COLO668 (cell line): ENCODE measurements at regions not wholly inside any gene's neighbourhood (a gene's known extent, or its start where the extent isn't known, plus 50 kb on each side); places are given as distances from the start of the nearest gene placed in this dataset.

Experiments
- DNase-seq: peaks from one replicate; lab custom pipeline; 2025; ENCODE audit not compliant: unreplicated experiment; lab: John Stamatoyannopoulos, UW

DNA sequence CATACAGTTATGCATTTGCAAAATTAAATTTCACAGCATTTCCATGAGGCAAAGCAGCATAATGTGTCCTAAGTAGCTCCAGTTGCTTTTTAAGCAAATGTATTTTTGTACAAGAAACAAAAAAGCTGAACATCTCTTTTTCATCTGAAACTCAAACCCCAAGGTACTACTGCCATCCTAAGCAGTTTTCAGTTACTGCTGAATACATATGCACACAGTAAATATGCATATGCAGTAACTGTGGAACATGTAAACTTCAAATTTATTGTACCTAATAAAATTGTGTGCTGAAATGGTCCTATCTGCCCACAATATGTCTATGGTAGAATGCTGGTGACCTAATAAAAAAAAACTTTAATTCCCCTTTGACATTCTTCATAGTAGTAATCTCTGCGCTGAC, 458.6 kb upstream of the INTU start:
- DNase-seq, result no peak

DNA sequence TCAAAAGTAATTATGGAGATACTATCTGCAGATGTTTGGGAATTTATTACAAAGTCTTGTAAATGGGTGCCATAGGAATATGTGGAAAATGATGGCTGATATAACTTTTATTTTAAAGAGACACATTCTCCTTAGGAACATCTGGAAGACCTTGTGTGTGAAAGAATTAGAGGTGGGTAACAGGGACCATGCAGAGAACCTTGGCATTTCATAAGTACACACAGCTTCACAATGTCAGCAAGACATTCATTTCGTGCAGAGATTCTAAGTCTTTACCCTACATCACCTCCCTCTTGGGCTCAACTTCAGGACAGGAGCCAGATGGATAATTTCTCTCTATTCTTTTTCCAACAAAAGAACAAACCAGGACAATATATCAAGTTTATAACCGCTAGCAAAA, 458.1 kb upstream of the INTU start:
- no peak for DNase-seq

DNA sequence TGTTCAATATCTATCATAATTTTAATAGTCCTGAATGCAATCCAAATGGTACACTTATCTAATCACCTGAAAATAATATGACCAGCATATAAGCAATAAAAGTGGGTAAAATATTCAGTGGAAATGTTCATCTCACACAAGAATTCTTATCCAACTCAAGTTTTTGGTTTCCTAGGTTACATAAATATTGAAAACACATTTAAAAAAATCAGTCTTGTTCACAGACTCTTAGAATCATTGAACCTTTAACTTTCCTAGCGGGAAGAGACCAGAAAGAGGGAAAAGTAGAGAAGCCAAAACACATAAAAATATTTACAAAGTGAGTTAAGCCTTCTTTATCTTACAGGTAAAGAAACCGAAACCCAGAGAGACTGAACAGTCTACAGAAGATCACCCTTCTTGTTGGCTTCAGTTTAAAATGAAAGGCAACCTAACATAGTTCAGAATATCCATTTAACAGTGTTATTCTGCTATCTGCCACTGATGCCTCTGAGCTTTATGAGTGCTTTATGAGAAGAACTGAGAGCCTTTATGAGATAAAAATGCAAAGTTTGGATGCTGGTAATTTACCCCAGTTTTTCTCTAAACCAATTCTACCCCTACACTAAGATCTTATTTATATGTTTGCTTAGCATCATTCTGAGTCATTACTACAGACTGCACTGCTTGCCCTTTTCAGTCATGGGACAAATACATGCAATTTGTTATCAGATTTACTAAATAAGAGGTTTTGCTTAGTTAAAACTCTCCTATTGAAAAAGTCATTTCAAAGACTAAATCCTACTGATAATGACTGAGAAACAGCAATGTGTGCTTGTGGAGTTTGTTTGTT, 453.3 kb upstream of the INTU start:
- DNase-seq, result no peak

DNA sequence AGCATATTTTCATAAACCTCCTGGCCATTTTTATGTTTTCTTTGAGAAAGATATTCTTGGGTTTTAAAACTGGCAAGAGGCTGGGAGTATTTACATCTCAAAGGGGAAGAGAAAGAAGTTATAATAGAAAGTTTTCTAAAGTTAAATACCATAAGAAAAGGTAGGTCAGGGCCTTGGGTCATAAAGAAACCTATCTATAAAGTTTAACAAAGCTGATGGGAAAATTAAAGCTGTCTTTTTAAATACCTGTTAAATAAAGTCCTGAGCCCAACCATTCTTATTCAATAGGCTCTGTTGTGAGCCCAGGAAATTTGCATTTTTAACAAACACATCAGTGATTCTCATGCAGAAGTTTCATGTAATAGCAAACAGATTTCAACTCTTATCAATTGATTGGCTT, 451.8 kb upstream of the INTU start:
- DNase-seq, result no peak

DNA sequence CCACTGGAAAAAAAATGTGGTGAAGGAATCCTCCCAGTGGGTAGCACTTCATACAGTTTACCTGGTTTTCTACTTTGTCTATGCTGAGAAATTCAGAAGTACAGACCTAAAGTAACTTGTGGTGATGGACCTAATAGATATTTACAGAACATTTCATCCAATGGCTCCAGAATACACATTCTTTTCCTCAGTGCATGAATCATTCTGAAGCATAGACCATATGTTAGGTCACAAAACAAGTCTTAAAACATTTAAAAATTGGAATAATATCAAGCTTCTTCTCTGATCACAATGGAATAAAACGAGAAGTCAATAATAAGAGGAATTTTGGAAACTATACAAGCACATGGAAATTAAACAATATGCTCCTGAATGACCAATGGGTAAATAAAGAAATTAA, 450.1 kb upstream of the INTU start:
- no peak for DNase-seq

DNA sequence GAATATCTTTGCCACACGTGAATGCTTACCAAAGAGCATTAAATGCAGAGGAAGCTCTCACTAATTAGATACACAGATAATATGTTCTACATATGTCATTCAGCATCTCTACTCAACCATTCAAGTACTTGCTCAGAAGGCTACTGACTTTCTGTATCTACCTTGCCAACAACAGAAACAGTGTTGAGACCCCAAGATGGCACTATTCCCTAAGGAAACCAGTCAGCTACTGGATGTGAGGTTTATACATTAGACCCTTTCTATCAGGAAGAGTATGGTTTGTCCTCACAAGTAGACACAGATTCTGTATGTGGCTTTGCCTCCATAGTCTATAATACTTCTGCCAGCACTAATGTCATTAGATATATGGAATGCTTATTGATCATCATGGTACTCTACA, 443.9 kb upstream of the INTU start:
- DNase-seq, result no peak

DNA sequence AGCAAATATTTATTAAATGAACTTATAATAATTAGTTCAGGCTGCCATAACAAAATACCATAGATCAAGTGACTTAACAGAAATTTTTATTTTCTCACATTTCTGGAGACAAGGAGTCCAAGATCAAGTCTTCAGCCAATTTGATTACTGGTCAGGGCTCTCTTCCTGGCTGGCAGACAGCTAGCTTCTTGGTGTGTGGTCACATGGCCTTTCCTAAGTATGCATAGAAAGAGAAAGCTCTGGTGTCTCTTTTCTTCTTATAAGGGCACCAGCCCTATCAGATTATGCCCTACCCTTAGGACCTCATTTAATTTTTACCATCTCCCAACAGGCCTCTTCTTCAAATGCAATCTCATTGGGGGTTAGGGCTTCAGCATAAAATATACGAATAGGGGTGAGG, 438.5 kb upstream of the INTU start:
- no peak for DNase-seq

DNA sequence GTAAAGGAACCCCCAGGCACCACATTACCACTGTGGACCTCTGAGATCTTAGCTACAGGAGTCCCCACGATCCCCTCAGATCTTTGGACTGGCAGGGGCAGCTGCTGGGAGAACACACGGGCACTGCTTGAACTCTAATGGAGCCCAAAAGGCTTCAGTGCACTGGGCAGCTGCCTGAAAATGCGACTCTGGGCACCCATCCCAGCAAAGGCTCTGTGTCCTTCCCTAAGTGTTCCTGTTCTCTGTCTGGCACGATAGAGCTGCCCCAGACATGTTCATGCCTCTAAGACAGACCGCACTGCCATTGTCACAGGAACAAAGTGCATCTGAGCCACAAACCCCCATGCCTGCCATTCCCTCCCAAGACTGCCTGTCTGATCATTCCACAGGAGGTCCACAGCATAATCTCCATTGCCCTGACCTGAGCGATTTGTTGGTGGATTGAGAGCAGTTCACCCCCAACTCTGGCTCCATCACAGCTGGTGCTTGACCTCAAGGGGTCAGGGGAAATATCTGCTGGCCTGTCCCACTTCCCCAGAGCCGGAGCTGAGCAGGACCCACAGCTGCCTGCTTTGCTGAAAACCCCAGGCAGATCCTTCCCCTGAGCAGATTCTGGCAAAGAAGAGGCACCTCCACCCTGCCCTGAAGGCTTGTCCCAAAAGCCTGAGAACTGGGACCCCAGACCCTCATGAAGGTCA, 436.0 kb upstream of the INTU start:
- DNase-seq, result no peak

DNA sequence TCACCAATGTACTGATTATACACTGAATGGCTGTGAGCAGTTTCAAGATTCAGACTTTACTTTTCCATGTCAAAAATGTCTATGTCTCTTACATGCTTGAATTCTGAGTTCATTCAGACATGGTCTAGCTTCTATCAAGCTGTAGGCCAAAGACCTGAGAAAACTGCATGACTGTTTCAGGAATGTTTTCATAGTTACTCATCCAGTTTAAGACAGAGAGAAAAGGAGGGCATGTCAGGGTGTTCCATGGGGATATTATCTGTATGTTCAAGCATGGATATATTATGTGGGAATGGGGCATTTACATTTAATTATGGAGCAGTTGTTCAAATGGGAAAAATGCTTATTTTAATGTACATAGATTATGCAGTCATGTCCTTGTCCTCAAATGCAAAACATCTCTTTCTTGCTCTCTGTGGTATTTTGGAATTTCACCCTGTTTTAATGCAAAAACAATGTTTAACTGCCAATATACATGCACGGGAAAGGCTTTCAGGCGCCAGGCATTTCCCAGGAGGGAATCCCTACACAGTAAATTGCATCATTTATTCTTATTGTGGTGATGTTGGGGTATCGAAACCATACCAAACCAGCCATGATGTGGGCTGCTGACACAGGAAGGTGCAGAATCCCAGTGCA, 429.1 kb upstream of the INTU start:
- no peak for DNase-seq

DNA sequence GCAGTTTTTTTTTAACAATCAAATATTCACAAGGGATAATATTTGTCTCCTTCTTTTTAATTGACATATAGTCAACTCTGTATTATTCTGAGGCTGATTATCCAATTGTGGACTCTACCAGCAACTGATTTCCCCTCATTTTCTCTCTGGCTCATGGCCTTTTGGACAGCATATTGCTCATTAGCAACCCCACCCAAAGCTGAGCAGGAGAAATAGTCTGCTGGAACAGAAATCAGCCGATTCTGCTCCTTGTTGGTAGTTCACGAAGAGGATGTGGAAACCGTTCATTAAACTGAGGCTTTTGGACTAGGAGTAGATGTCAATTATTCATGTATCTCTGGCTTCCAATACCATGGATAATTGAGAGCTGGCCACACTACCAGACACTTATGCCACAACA, 428.4 kb upstream of the INTU start:
- DNase-seq, result no peak

DNA sequence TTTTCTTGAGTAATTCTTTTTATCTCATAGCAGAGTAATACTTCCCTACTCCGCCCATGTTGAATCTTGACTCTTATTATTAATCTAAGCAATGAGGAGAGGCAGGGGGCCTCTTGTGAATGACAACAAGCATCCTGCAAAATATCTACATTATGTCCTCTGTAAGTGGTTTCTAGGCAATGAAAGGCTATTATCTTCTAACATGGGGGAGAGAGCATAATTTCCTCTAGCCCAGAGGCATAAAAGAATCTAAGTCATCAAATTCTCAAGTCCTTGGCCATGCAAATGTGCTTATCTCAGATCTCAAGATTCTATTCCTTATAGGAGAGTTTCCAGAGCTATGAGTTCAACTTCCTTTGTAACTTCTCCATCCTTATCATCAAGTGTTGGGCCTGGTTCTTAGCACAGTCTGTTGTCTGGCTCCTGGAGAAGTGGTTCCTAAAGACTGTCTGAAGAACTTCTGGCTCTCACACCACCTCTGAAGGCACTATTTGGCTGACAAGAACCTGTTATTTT, 423.1 kb upstream of the INTU start:
- DNase-seq, result no peak

DNA sequence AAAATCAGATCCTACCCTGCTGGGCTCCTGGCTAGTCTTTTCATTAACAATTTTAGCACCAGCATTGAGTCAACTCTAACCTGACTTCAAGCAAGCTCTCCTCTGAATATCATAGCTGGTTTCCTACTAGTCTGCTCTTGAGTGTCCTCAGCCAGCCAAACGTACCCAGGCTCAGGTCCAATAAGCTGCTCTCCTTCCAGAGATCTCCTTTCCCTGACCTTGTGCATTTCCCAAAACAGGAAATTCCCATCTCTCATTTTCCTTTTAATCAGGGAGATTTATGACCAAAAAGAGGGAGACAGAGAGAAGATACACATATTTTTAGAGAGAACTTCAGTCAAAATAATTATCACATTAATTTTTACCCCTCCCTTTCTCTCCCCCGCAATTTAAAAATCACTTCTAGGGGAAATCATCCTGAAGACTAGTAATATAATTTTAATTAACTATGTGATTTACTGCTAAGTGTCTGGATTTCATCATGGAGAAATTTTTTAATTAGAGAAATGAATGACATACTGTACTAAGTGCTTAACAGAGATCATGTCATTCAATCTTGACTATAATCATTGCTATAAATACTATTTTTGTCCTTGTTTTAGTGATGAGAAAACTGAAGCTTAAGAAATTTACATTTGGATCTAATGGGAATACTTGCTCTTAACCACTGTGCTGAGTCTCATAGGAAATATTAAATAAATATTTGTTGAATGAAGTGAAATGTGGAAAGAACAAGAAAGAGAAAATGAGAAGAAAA, 421.7 kb upstream of the INTU start:
- DNase-seq, result no peak

DNA sequence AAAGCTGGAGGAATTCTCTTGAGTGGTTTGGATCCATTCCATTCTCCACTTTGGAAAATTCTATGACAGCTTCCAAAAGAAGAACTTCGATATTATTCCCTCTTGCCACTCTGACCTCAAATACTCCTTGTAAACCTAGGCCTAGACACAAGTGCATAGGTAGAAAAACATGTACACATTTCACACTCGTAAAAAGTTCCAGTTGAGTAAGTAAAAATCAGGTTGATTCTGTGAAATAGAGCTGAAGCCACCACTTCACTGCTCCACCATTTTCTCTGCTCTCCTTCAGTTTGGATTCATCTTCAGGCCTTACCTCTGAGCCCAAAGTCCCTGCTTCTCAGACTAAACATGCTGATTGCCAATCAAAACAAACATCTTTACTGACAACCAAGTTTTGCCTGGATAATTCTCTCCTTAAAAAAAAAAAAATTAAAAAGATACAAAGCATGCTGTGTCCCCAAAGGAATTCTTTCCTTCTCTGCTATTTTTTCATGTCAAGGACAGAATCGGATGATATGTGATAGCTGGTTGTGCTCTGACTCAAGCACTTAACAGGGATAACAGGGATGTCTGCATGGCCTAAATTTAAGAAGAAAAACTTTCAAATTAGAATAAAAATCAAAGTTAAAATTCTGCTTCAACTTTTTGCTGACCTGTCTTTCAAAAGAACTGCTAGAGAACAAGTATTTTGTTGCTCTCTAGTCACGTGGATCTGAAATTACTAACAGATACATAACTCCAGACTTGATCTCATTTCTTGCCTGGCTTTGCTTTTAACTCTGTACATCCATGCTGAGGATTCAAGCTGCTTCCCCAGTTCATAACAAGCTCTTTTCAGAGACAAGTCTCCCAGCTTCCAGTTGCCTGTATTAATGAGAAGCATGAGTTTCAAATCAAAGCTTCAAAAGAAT, 420.9 kb upstream of the INTU start:
- DNase-seq, result no peak

DNA sequence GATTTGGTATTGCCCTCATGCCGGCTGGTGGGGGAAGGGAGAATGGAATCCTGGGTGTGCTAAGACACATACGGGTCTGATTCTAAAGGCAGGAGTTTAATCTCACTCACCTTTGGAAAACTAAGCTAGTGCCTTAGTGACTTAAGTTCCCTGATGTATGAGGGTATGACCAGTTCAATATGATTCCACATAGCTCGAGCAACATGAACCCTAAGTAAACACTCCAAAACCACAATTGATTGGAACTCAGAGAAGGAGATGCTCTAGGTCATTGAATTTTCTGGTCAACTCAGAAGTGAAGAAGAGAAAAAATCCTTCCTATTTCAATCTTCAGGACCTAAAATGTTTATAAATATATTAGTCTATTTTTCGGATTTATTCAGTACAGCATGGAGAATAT, 420.1 kb upstream of the INTU start:
- DNase-seq, result no peak

DNA sequence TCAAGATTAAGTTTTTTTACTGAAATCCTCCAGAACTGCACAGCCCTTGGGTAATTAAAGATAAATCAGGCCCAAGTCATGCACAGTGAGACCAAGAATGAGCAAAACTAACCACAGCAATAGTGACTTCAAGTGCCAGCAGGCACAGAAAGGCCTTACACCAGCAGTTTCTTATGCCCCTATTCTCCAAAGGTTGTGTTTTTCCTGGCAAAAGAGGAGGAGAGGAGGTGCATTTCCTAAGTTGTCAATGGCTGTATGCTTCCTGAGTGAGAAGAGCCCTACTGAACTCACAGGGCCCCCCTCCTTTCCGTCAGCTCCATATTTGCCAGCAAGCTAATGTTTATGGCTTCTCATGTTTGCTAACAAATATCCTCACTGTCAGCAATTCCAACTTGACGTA, 418.7 kb upstream of the INTU start:
- no peak for DNase-seq

DNA sequence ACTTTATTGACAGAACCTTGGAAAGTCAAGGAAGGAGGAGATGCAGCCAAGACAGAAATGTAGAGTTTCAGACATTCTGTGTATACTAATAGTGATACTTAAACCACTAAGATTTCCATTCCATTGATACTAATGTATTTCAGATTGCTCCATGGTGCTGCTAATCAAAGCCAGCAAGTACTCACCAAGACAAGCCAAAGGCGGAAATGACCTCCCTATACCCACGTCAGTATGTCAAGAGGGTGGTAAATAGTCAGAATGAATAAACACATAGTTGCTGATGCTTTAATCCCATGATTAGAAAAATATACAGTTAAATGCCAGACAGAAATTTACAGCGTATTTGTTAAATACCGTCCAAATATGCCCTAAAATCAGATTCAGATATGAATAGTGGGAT, 417.8 kb upstream of the INTU start:
- no peak for DNase-seq

DNA sequence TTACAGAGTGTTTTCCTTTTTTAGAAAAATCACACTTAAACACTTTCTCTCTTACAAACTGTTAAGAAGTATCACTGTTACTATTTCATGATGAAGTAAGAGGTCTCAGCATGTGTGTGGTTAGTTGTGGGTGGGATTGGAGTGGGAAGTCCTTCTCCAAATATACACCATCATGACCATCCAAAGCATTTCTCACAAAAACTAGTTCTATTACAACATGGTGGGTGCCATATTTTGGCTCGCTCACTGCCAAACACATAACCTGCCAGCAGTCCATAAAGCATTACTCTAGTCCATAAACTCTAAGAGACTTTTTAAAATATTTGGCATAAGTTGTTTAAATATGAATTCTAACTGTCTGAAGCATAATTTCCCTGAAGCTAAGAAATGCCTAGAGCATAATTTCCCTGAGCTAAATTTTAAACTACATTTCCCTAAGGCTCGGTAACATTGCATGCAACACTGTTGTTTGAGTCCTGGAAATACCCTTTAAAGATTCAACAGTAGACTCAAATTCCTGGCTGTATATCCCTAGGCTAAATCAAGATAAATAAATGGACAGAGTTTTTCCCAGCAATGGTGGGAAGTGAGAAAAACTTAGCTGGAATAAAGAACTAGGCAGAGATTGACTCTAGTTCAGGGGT, 415.0 kb upstream of the INTU start:
- no peak for DNase-seq

DNA sequence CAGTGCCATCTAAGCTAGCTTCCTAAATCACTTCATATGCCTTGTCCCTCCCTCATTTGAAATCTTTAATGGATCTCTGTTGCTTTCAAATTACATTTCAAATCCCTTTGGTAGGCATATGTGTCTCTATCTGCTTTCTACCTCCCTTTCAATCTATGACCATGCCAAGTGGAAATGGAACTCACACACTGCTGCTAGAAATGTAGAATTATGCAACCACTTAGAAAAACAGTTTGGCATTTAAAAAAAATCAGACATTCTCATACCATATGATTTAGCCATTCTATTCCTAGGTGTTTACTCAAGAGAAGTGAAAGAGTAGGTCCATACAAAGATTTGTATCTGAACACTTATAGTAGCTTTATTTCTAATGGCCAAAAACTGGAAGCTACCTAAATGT, 413.5 kb upstream of the INTU start:
- DNase-seq, result no peak

DNA sequence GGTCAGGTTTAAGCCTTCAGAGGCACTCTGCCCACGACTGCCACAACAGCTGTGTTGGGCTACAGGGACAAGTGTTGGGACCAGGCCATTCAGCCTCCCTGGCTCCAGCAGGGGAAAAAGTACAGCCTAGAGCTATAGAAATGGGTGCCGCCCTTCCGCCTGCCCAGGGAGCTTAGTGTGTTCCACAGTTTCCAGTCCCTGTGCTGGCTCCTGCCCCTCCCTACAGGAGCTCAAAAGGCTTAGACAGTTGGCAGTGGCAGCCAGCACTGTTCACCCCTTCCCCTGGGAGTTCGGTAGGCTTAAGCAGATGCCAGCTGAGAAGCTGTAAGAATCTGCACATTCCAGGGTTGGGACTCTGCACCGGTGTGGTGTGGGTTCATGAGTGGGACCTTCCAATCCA, 408.2 kb upstream of the INTU start:
- DNase-seq, result no peak
